ENCODE measurements at regions not wholly inside any gene's neighbourhood (a gene's known extent, or its start where the extent isn't known, plus 50 kb on each side); places are given as distances from the start of the nearest gene placed in this dataset.

GRCh38 chr11:106520920-106521319, 443.5 kb downstream of the AASDHPPT start:
- Histone ChIP-seq H3K9ac (ENCODE audit: low read length) (no peak overlapping the region), H3K79me2 (ENCODE audit: insufficient read depth, low read length) (no peaks in the 10 kb centered on the region), H3K27ac (ENCODE audit: low read depth, low read length, poor library complexity, severe bottlenecking) (no peak overlapping the region), H3K27me3 (ENCODE audit: insufficient read depth, low read length) (no peaks in the 10 kb centered on the region), H2AFZ (ENCODE audit: low read length) (no peak overlapping the region), H3K36me3 (ENCODE audit: insufficient read depth, low read length) (no peaks in the 10 kb centered on the region), H3K4me2 (ENCODE audit: low read length) (no peak overlapping the region), H3K4me1 (ENCODE audit: insufficient read depth, low read length, severe bottlenecking) (no peaks in the 10 kb centered on the region), H3K4me3 (ENCODE audit: low read depth, low read length, poor library complexity, severe bottlenecking) (no peak overlapping the region), H4K20me1 (ENCODE audit: insufficient read depth, low read length) (no peaks in the 10 kb centered on the region), H3F3A (ENCODE audit: insufficient read depth, low read length) (no peaks in the 10 kb centered on the region), H3K9me3 (ENCODE audit: low read length) (no peaks in the 10 kb centered on the region), H3K9me2 (ENCODE audit: low read depth, low read length) (no peaks in the 10 kb centered on the region)
- TF ChIP-seq EZH2 (IDR thresholded peaks at IDR 0.05; ENCODE audit: borderline replicate concordance, low read length): no peak
- TF ChIP-seq, protein P1, sequence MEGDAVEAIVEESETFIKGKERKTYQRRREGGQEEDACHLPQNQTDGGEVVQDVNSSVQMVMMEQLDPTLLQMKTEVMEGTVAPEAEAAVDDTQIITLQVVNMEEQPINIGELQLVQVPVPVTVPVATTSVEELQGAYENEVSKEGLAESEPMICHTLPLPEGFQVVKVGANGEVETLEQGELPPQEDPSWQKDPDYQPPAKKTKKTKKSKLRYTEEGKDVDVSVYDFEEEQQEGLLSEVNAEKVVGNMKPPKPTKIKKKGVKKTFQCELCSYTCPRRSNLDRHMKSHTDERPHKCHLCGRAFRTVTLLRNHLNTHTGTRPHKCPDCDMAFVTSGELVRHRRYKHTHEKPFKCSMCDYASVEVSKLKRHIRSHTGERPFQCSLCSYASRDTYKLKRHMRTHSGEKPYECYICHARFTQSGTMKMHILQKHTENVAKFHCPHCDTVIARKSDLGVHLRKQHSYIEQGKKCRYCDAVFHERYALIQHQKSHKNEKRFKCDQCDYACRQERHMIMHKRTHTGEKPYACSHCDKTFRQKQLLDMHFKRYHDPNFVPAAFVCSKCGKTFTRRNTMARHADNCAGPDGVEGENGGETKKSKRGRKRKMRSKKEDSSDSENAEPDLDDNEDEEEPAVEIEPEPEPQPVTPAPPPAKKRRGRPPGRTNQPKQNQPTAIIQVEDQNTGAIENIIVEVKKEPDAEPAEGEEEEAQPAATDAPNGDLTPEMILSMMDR (IDR thresholded peaks at IDR 0.05; ENCODE audit: low read length): no peak

GRCh38 chr11:106523171-106523570, 445.7 kb downstream of the AASDHPPT start:
- Histone ChIP-seq H2AFZ (ENCODE audit: low read length) (no peak overlapping the region), H3K4me1 (ENCODE audit: insufficient read depth, low read length, severe bottlenecking) (no peaks in the 10 kb centered on the region), H3K9ac (ENCODE audit: low read length) (no peak overlapping the region), H3F3A (ENCODE audit: insufficient read depth, low read length) (no peaks in the 10 kb centered on the region), H3K36me3 (ENCODE audit: insufficient read depth, low read length) (no peaks in the 10 kb centered on the region), H3K27ac (ENCODE audit: low read depth, low read length, poor library complexity, severe bottlenecking) (no peak overlapping the region), H3K4me2 (ENCODE audit: low read length) (no peak overlapping the region), H3K4me3 (ENCODE audit: low read depth, low read length, poor library complexity, severe bottlenecking) (no peak overlapping the region), H3K27me3 (ENCODE audit: insufficient read depth, low read length) (no peaks in the 10 kb centered on the region), H4K20me1 (ENCODE audit: insufficient read depth, low read length) (no peaks in the 10 kb centered on the region), H3K9me3 (ENCODE audit: low read length) (no peaks in the 10 kb centered on the region), H3K9me2 (ENCODE audit: low read depth, low read length) (no peaks in the 10 kb centered on the region), H3K79me2 (ENCODE audit: insufficient read depth, low read length) (no peaks in the 10 kb centered on the region)
- TF ChIP-seq, protein P1 (IDR thresholded peaks at IDR 0.05; ENCODE audit: low read length): no peak
- no peak for TF ChIP-seq EZH2 (IDR thresholded peaks at IDR 0.05; ENCODE audit: borderline replicate concordance, low read length)

DNA sequence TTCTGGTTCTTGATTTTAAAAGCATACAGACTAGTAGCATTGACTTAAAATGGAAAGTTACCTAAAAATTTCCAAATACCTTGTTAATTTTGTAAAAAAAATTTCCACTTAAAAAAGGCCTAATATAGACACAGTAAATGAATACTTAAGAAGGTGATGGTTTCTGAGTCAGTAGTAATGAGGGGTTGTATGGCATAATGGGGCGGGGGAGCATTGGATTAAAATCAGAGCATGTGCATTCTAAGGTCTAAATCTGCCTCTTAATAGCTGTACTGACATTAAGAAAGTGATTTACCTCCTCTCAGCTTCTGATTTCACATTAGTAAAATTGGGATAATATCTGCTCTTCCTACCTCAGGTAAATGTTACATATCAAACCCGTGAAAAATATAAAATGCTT, 446.5 kb downstream of the AASDHPPT start:
- Histone ChIP-seq H3K4me1 (ENCODE audit: insufficient read depth, low read length, severe bottlenecking) (no peaks in the 10 kb centered on the region), H3K36me3 (ENCODE audit: insufficient read depth, low read length) (no peaks in the 10 kb centered on the region), H4K20me1 (ENCODE audit: insufficient read depth, low read length) (no peaks in the 10 kb centered on the region), H3K9me2 (ENCODE audit: low read depth, low read length) (no peaks in the 10 kb centered on the region), H2AFZ (ENCODE audit: low read length) (no peak overlapping the region), H3K27ac (ENCODE audit: low read depth, low read length, poor library complexity, severe bottlenecking) (no peak overlapping the region), H3K79me2 (ENCODE audit: insufficient read depth, low read length) (no peaks in the 10 kb centered on the region), H3K9me3 (ENCODE audit: low read length) (no peaks in the 10 kb centered on the region), H3K4me3 (ENCODE audit: low read depth, low read length, poor library complexity, severe bottlenecking) (no peak overlapping the region), H3K4me2 (ENCODE audit: low read length) (no peak overlapping the region), H3K9ac (ENCODE audit: low read length) (no peak overlapping the region), H3F3A (ENCODE audit: insufficient read depth, low read length) (no peaks in the 10 kb centered on the region), H3K27me3 (ENCODE audit: insufficient read depth, low read length) (no peaks in the 10 kb centered on the region)
- no peak for TF ChIP-seq EZH2 (IDR thresholded peaks at IDR 0.05; ENCODE audit: borderline replicate concordance, low read length)
- TF ChIP-seq, protein P1 (IDR thresholded peaks at IDR 0.05; ENCODE audit: low read length): no peak
